Naive thymus-derived CD8-positive, alpha-beta T cell (primary cell): ENCODE measurements at regions not wholly inside any gene's neighbourhood (a gene's known extent, or its start where the extent isn't known, plus 50 kb on each side); places are given as distances from the start of the nearest gene placed in this dataset.

Experiments
- ATAC-seq, 2 donors: fragments of 150-1000 bp; cut with Tn5 transposase in 1 of 2; sonication (Bioruptor Pico), chemical (Tn5 transposase) in 1 of 2; 1 replicate in 1 of 2; 2 replicates in 1 of 2; pipeline ENCODE4 v1.10.0; 2021; ENCODE audit warnings: mild to moderate bottlenecking in 2 of 2, moderate library complexity in 2 of 2
- POLR2A ChIA-PET: fragments of 350-600 bp; sonication (Branson Sonifier 250); formaldehyde crosslinking; loops from one replicate; lab custom pipeline; 2021; ENCODE audit warnings: antibody characterized with exemption; lab: Charles Lee
- DNase-seq, 10 donors: peaks; one replicate each; pipeline versions ENCODE4 v3.0.0 to v3.0.0-alpha.2; 2020 to 2022
- H3K27ac Mint-ChIP-seq, 10 donors: one replicate each; pipeline ENCODE4 v1.8.0; 2020 to 2022; ENCODE audit warnings: mild to moderate bottlenecking in 10 of 10, mixed read lengths in 10 of 10, moderate library complexity in 4 of 10, inconsistent platforms in 1 of 10
- H3K27me3 Mint-ChIP-seq, 5 donors: one replicate each; pipeline ENCODE4 v1.8.0; 2021 to 2022; ENCODE audit warnings: mixed read lengths in 5 of 5
- H3K36me3 Mint-ChIP-seq, 3 donors: one replicate each; pipeline ENCODE4 v1.8.0; 2020 to 2022; ENCODE audit warnings: mixed read lengths in 3 of 3, mild to moderate bottlenecking in 2 of 3, inconsistent platforms in 1 of 3
- H3K4me1 Mint-ChIP-seq, 4 donors: one replicate each; pipeline ENCODE4 v1.8.0; 2021 to 2022; ENCODE audit warnings: mixed read lengths in 4 of 4
- H3K4me3 Mint-ChIP-seq, 10 donors: one replicate each; pipeline ENCODE4 v1.8.0; 2020 to 2022; ENCODE audit warnings: mild to moderate bottlenecking in 10 of 10, mixed read lengths in 10 of 10, moderate library complexity in 6 of 10, inconsistent platforms in 1 of 10
- H3K9me3 Mint-ChIP-seq, 9 donors: one replicate each; pipeline ENCODE4 v1.8.0; 2020 to 2022; ENCODE audit warnings: mixed read lengths in 9 of 9, mild to moderate bottlenecking in 3 of 9, inconsistent platforms in 1 of 9, moderate library complexity in 1 of 9

GRCh38 chr5:60185231-60186099 is 291.9 kb upstream of the PDE4D start:
- Mint-ChIP-seq H3K4me1 (no peaks in the 10 kb centered on the region), H3K9me3 (peaks cover 0 to 11% (median 3%) of the 10 kb centered on the region in 9 donors), H3K4me3 (no peak overlapping the region), H3K36me3 (no peaks in the 10 kb centered on the region), H3K27me3 (no peaks in the 10 kb centered on the region), H3K27ac (no peak overlapping the region)
- ATAC-seq: no peak
- no peak for DNase-seq
- POLR2A ChIA-PET: no interaction called here

GRCh38 chr5:60184606-60185005 is 291.1 kb upstream of the PDE4D start:
- Mint-ChIP-seq H3K27me3 (no peaks in the 10 kb centered on the region), H3K4me3 (no peak overlapping the region), H3K36me3 (no peaks in the 10 kb centered on the region), H3K27ac (no peak overlapping the region), H3K9me3 (peaks cover 0 to 11% (median 3%) of the 10 kb centered on the region in 9 donors), H3K4me1 (no peaks in the 10 kb centered on the region)
- DNase-seq: no peak
- POLR2A ChIA-PET: no interaction called here
- ATAC-seq: no peak

- no peak overlapping the region for H3K27ac Mint-ChIP-seq
- no peaks in the 10 kb centered on the region for H3K36me3 Mint-ChIP-seq
- no peak for ATAC-seq
- no peaks in the 10 kb centered on the region for H3K27me3 Mint-ChIP-seq
- H3K4me3 Mint-ChIP-seq: no peak overlapping the region
- H3K9me3 Mint-ChIP-seq: peaks cover 0 to 10% (median 3%) of the 10 kb centered on the region in 9 donors
- POLR2A ChIA-PET: no interaction called here
- no peak for DNase-seq
- no peaks in the 10 kb centered on the region for H3K4me1 Mint-ChIP-seq
These were observed 290.4 kb upstream of the PDE4D start for GRCh38 chr5:60183881-60184280.

- Mint-ChIP-seq H3K4me1 (no peaks in the 10 kb centered on the region), H3K27me3 (peaks cover 0 to 3% (median 0%) of the 10 kb centered on the region in 5 donors), H3K9me3 (peaks cover 0 to 25% (median 9%) of the 10 kb centered on the region in 9 donors), H3K4me3 (no peak overlapping the region), H3K27ac (no peak overlapping the region), H3K36me3 (no peaks in the 10 kb centered on the region)
- POLR2A ChIA-PET: no interaction called here
- no peak for DNase-seq
- no peak for ATAC-seq
These were observed 284.6 kb upstream of the PDE4D start for GRCh38 chr5:60178101-60178500.

GRCh38 chr5:60177596-60177995 is 284.1 kb upstream of the PDE4D start:
- Mint-ChIP-seq H3K27ac (no peak overlapping the region), H3K4me3 (no peak overlapping the region), H3K4me1 (no peaks in the 10 kb centered on the region), H3K36me3 (no peaks in the 10 kb centered on the region), H3K9me3 (peaks cover 0 to 25% (median 9%) of the 10 kb centered on the region in 9 donors), H3K27me3 (peaks cover 0 to 3% (median 0%) of the 10 kb centered on the region in 5 donors)
- POLR2A ChIA-PET: no interaction called here
- no peak for DNase-seq
- ATAC-seq: no peak

- Mint-ChIP-seq H3K4me1 (no peaks in the 10 kb centered on the region), H3K4me3 (no peak overlapping the region), H3K9me3 (peaks cover 0 to 35% (median 9%) of the 10 kb centered on the region in 9 donors), H3K36me3 (no peaks in the 10 kb centered on the region), H3K27ac (no peak overlapping the region), H3K27me3 (peaks cover 0 to 3% (median 0%) of the 10 kb centered on the region in 5 donors)
- DNase-seq: no peak
- POLR2A ChIA-PET: no interaction called here
- ATAC-seq: no peak
These were observed 280.1 kb upstream of the PDE4D start for GRCh38 chr5:60173667-60174066.

- peaks cover 2 to 25% (median 12%) of the 10 kb centered on the region in 9 donors for H3K9me3 Mint-ChIP-seq
- H3K36me3 Mint-ChIP-seq: no peaks in the 10 kb centered on the region
- ATAC-seq (no peak), DNase-seq (no peak)
- no peaks in the 10 kb centered on the region for H3K4me1 Mint-ChIP-seq
- H3K27me3 Mint-ChIP-seq: no peaks in the 10 kb centered on the region
- no peak overlapping the region for H3K4me3 Mint-ChIP-seq
- no peak overlapping the region for H3K27ac Mint-ChIP-seq
- POLR2A ChIA-PET: no interaction called here
These were observed 270.2 kb upstream of the PDE4D start for GRCh38 chr5:60163762-60164161.

GRCh38 chr5:60162441-60162840 is 268.9 kb upstream of the PDE4D start:
- ATAC-seq (no peak), DNase-seq (no peak)
- no peaks in the 10 kb centered on the region for H3K36me3 Mint-ChIP-seq
- no peak overlapping the region for H3K4me3 Mint-ChIP-seq
- no peak overlapping the region for H3K27ac Mint-ChIP-seq
- no peaks in the 10 kb centered on the region for H3K4me1 Mint-ChIP-seq
- POLR2A ChIA-PET: no interaction called here
- H3K9me3 Mint-ChIP-seq: peaks cover 2 to 13% (median 3%) of the 10 kb centered on the region in 9 donors
- no peaks in the 10 kb centered on the region for H3K27me3 Mint-ChIP-seq

GRCh38 chr5:60161340-60161934 is 267.9 kb upstream of the PDE4D start:
- H3K4me3 Mint-ChIP-seq: no peak overlapping the region
- ATAC-seq: no peak
- POLR2A ChIA-PET: no interaction called here
- H3K27me3 Mint-ChIP-seq: no peaks in the 10 kb centered on the region
- no peaks in the 10 kb centered on the region for H3K4me1 Mint-ChIP-seq
- DNase-seq: no peak
- peaks cover 0 to 12% (median 2%) of the 10 kb centered on the region in 9 donors for H3K9me3 Mint-ChIP-seq
- no peak overlapping the region for H3K27ac Mint-ChIP-seq
- H3K36me3 Mint-ChIP-seq: no peaks in the 10 kb centered on the region

- Mint-ChIP-seq H3K27ac (no peak overlapping the region), H3K9me3 (peaks cover 0 to 19% (median 5%) of the 10 kb centered on the region in 9 donors), H3K4me3 (no peak overlapping the region), H3K27me3 (no peaks in the 10 kb centered on the region), H3K36me3 (no peaks in the 10 kb centered on the region), H3K4me1 (no peaks in the 10 kb centered on the region)
- no peak for DNase-seq
- ATAC-seq: no peak
- POLR2A ChIA-PET: no interaction called here
These were observed 255.6 kb upstream of the PDE4D start for GRCh38 chr5:60149081-60149480.

GRCh38 chr5:60148366-60148765 is 254.8 kb upstream of the PDE4D start:
- H3K4me3 Mint-ChIP-seq: no peak overlapping the region
- DNase-seq: no peak
- H3K27me3 Mint-ChIP-seq: no peaks in the 10 kb centered on the region
- POLR2A ChIA-PET: no interaction called here
- no peaks in the 10 kb centered on the region for H3K4me1 Mint-ChIP-seq
- ATAC-seq: no peak
- peaks cover 0 to 19% (median 5%) of the 10 kb centered on the region in 9 donors for H3K9me3 Mint-ChIP-seq
- H3K36me3 Mint-ChIP-seq: no peaks in the 10 kb centered on the region
- no peak overlapping the region for H3K27ac Mint-ChIP-seq

- Mint-ChIP-seq H3K36me3 (no peaks in the 10 kb centered on the region), H3K4me1 (no peaks in the 10 kb centered on the region), H3K27ac (no peak overlapping the region), H3K9me3 (peaks cover 0 to 15% (median 5%) of the 10 kb centered on the region in 9 donors), H3K27me3 (no peaks in the 10 kb centered on the region), H3K4me3 (no peak overlapping the region)
- DNase-seq (no peak), ATAC-seq (no peak)
- POLR2A ChIA-PET: no interaction called here
These were observed 254.3 kb upstream of the PDE4D start for GRCh38 chr5:60147791-60148190.

- Mint-ChIP-seq H3K4me3 (no peak overlapping the region), H3K27ac (no peak overlapping the region), H3K27me3 (no peaks in the 10 kb centered on the region), H3K4me1 (no peaks in the 10 kb centered on the region), H3K9me3 (peaks cover 0 to 7% (median 4%) of the 10 kb centered on the region in 9 donors), H3K36me3 (no peaks in the 10 kb centered on the region)
- POLR2A ChIA-PET: no interaction called here
- ATAC-seq (no peak), DNase-seq (no peak)
These were observed 250.5 kb upstream of the PDE4D start for GRCh38 chr5:60143942-60144549.
